ENCODE measurements at regions not wholly inside any gene's neighbourhood (a gene's known extent, or its start where the extent isn't known, plus 50 kb on each side); places are given as distances from the start of the nearest gene placed in this dataset.

DNA sequence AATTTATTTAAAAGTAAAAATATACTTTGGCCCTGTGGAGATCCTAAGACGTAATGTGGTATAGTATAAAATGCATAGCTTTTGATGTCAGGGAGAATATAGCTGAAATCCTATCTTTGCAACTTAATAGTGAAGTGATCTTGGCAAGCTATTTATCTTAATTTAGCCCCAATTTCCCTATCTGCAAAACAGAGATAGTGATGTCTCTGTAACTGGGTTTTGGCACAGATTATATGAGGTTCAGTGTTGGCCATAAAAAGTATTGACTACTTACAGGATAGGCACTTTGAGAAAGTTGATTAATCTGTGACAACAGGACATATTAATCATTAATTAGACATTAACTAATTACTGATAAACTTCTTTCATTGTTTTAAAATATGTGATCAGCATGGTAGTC is 89.2 kb downstream of the ISL1 start:
- TF ChIP-seq, protein P1, sequence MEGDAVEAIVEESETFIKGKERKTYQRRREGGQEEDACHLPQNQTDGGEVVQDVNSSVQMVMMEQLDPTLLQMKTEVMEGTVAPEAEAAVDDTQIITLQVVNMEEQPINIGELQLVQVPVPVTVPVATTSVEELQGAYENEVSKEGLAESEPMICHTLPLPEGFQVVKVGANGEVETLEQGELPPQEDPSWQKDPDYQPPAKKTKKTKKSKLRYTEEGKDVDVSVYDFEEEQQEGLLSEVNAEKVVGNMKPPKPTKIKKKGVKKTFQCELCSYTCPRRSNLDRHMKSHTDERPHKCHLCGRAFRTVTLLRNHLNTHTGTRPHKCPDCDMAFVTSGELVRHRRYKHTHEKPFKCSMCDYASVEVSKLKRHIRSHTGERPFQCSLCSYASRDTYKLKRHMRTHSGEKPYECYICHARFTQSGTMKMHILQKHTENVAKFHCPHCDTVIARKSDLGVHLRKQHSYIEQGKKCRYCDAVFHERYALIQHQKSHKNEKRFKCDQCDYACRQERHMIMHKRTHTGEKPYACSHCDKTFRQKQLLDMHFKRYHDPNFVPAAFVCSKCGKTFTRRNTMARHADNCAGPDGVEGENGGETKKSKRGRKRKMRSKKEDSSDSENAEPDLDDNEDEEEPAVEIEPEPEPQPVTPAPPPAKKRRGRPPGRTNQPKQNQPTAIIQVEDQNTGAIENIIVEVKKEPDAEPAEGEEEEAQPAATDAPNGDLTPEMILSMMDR (IDR thresholded peaks at IDR 0.05) = no peak
- TF ChIP-seq POLR2A (IDR thresholded peaks at IDR 0.05) = no peak

All from body of pancreas (tissue), 4 donors.